LNCAP (cell line): ENCODE measurements at regions not wholly inside any gene's neighbourhood (a gene's known extent, or its start where the extent isn't known, plus 50 kb on each side); places are given as distances from the start of the nearest gene placed in this dataset.

ENCODE experiments used
- TF ChIP-seq, protein P1 (sequence below): fragments of 450-650 bp; IDR thresholded peaks from 2 replicates; pipeline ENCODE4 v1.5.1; 2017; ENCODE audit warnings: mild to moderate bottlenecking

DNA sequence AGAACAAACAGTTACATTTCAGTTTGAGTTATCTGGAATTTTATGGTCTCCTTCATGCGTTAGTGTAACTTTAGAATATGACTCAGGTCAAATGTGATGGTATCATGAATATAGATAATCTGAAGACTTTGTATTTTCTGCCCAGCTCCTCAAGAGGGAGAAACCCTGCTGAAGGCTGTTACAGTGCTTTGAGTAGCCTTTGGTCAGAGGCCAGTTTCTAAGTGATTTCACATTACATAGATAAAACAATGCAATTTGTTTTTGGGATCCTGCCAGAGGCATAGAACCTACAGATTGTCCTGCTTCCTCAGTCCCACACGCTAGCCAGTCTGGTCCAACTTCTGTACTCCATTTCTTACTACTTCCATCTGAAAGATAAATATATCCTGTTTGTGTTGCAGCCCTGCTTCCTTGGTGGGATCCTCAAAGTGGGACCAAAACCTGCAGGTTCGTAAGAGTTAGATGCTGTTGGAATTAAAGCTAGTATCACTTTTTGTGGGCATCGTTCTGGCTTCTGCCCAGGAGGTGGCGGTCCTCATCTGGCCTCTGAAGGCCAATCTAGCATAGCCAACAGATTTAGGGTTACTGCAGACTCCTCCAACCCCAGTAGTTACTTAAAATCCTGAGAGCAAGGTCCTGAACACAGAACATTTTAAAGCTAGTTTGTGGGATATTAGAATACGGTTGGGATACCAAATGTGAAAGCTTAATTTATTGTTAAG is 645.8 kb upstream of the USP24 start:
- TF ChIP-seq, protein P1, sequence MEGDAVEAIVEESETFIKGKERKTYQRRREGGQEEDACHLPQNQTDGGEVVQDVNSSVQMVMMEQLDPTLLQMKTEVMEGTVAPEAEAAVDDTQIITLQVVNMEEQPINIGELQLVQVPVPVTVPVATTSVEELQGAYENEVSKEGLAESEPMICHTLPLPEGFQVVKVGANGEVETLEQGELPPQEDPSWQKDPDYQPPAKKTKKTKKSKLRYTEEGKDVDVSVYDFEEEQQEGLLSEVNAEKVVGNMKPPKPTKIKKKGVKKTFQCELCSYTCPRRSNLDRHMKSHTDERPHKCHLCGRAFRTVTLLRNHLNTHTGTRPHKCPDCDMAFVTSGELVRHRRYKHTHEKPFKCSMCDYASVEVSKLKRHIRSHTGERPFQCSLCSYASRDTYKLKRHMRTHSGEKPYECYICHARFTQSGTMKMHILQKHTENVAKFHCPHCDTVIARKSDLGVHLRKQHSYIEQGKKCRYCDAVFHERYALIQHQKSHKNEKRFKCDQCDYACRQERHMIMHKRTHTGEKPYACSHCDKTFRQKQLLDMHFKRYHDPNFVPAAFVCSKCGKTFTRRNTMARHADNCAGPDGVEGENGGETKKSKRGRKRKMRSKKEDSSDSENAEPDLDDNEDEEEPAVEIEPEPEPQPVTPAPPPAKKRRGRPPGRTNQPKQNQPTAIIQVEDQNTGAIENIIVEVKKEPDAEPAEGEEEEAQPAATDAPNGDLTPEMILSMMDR: no peak

DNA sequence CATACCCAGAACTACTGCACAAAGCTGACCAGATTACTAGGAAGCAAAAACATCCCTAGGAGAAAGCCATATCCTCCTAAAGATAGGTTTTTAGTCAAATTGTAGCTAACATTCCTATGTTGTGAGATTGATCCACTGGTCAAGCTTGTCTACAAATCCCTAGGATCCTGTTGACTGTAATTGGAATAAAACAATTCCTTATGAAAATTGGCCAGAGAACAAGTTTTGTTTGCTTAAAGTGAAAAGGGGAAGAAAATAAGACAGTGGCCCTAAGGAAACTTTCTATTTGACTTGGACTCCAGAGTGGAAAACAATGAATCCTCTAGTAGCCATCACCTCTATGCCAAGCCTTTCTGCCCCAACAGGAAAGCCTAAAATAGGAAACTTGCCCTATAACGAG is 645.2 kb upstream of the USP24 start:
- TF ChIP-seq, protein P1: no peak

DNA sequence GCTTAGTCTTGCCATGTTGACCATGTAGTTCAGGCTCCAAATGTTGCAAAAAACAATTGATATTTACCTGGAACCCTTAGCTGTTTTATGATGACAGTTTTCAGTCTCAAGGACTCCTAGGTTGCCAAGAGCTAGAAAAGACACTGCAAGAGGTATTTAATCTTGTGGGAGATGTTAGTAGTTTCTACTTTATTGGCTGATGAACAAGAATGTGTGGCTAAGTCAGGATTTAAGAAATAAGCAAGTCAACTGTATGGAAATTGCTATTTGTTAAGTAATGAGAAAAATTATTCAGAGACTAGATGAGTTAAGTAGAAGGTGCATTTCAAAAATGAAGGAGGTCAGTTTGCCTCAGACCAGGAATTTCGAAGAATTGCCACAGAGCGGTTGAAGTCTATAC is 639.7 kb upstream of the USP24 start:
- TF ChIP-seq, protein P1: no peak

DNA sequence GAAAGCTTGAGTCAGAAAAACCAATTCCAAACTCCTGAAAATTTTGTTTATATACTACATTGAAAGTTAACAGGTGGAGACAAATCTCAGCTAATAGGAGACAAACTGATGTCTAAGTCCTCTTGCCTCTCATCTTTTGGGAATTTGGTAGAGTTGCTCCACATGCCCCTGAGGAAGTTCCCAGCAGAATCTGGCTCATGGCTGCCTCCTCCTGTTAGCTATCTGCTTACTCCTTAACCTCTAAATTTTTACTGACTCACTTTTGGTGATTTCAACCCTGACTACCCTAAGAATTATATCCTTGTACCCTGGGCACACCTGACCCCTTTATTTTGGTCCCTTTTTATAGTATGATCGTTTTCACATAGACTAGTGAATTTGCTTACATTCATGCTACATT is 633.7 kb upstream of the USP24 start:
- TF ChIP-seq, protein P1: no peak

DNA sequence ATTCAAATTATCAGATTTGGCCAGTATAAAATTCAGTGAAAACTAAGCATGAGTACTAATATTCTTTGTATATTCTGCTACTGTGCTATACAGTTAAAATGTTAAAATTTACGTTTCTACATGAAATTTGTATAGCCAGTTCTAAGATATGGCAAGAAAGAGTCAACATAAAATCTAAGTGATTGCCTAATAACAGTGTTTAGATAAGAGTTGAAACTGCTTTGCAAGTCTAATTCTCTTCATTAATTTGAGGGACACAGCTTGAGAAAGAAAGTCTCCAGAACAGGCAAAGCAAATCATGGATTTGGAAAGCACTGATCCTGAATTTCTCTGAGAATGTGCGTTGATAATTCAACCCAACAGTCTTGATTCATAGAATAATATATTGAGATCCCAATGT is 630.9 kb upstream of the USP24 start:
- TF ChIP-seq, protein P1: no peak

DNA sequence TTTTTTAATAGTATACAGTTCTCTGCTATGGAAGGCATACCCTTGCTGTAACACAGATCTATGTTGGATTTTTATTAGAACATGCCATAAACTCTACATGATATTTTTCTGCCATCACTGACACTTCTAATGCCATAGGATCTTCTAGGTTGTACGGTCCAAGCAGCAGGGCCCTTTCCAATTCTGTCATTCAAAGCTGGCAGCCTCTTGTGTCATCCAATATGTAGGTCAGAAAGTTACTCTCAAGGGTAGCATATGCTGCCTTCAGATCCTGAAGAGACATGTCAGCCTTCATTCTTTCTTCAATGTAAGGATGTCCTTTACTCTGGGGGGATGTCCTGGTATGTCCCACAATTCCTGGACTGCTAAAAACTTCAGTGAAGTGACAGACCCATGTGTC is 629.2 kb upstream of the USP24 start:
- TF ChIP-seq, protein P1: no peak

DNA sequence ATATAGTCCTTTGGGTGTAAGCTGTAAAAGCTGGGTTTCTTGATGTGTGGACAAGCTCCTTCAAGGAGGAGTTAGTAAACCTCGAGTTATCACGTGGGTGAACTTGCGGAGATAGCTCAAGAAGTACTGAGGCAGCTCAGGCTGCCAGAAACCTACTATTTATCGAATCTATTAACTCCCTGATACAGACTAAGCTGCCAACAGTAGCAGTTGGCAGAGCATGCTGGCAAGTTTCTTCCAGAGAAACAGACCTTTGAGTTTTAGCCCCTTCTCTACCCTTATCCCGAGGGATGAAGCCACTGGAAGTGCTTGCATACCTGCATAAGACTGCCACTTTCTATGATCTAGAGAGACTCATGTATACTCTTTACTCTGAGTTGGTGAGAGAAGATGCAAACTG is 624.5 kb upstream of the USP24 start:
- TF ChIP-seq, protein P1: no peak

DNA sequence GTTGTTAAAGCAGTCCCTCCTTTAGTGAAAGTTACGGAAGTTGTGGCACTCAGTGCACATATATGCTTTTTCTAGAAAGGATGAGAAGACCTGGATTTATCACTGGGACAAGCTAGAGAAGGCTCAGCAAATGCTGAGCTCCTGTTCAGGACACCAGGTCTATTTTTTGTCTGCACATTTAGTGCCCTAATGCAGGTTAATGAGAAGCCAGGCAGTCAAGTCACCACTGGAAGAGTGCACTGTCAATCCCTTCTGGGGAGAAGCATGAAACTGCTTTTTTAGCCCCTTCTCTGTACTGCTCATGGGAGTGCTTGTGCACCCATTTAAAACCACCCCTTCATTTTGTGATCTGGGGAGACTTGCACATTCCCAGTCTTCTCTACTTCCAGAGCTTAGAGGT is 624.1 kb upstream of the USP24 start:
- TF ChIP-seq, protein P1: no peak
